ENCODE measurements at regions not wholly inside any gene's neighbourhood (a gene's known extent, or its start where the extent isn't known, plus 50 kb on each side); places are given as distances from the start of the nearest gene placed in this dataset.
A peak's percentile ranks its signal among the peaks of the same experiment; 100 is the strongest.

DNA sequence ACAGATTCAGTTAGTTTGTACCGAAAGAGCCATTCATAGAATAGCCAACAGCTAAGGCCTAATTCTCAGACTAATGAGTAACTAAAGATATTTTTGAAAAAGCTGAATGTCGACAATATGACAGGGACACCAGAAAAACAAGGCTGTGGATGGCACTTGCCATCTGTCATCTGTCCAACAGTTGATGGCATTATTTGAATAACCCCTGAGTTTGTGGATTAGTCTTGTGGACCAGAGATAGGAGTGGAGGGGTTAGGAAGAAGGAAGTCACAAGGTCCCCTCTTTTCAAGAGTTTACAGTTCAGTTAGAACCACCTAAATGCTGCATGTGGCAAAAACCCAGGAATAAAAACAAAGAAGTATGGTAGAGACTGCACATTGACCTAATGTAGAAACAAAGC is 356.5 kb upstream of the DUSP10 start:
- Histone ChIP-seq H3K4me1 (ENCODE audit: insufficient read depth) (0 out of 2 replicates have a peak, but pooled peaks cover 4% of the 10 kb centered on the region), H3K9me2 (ENCODE audit: insufficient read depth) (no peaks in the 10 kb centered on the region), H3F3A (ENCODE audit: insufficient read depth) (no peaks in the 10 kb centered on the region), H3K79me2 (ENCODE audit: insufficient read depth) (no peaks in the 10 kb centered on the region), H3K4me3 (no peak overlapping the region), H3K27me3 (replicated peaks; ENCODE audit: insufficient read depth) (no peaks in the 10 kb centered on the region), H3K27ac (no peak overlapping the region), H2AFZ (no peak overlapping the region), H3K9ac (no peak overlapping the region), H3K9me3 (ENCODE audit: low read depth) (no peaks in the 10 kb centered on the region), H3K36me3 (ENCODE audit: low read depth) (no peaks in the 10 kb centered on the region), H3K4me2 (ENCODE audit: unreplicated experiment) (no peak overlapping the region), H4K20me1 (ENCODE audit: insufficient read depth) (no peaks in the 10 kb centered on the region)
- in situ Hi-C loops (cut with MboI) = no loop called here
- DNase-seq = no peak
- 35 to 42% methylated on average over 2 of the region's 2 CpGs for WGBS, 2 experiments (ENCODE audit: low coverage in 1 of 2, low lambda C conversion rate in 2 of 2, missing lambda C conversion rate in 2 of 2)
- no peak for TF ChIP-seq EZH2phosphoT487 (IDR thresholded peaks at IDR 0.05; ENCODE audit: insufficient read depth, low read depth)
- no peak for TF ChIP-seq EZH2 (IDR thresholded peaks at IDR 0.05; ENCODE audit: insufficient read depth, poor library complexity, severe bottlenecking)

DNA sequence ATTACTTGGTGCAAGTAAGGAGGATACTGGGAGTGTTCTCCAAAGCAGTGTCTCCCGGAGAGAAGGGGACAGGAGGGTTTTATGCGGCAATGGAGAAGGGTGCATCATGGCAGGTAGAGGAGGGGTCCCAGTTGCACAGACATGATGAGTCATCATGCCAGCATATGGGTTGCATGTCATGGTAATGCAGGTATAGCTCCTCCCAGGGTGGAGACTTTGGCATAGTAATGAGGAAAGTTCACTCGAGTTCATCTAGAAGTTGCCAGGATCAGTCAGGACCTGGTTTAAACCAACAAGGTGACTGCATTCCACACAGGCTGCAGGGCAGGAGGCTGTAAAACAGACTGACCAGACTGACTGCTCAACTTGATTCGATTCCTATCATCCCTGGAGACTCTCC is 355.7 kb upstream of the DUSP10 start:
- H3K9me2 ChIP-seq (ENCODE audit: insufficient read depth) = no peaks in the 10 kb centered on the region
- 82 to 89% methylated on average over 4 of the region's 4 CpGs for WGBS, 2 experiments (ENCODE audit: low coverage in 1 of 2, low lambda C conversion rate in 2 of 2, missing lambda C conversion rate in 2 of 2)
- H3K36me3 ChIP-seq (ENCODE audit: low read depth) = no peaks in the 10 kb centered on the region
- in situ Hi-C loops (cut with MboI) = no loop called here
- no peak for TF ChIP-seq EZH2 (IDR thresholded peaks at IDR 0.05; ENCODE audit: insufficient read depth, poor library complexity, severe bottlenecking)
- no peak for TF ChIP-seq EZH2phosphoT487 (IDR thresholded peaks at IDR 0.05; ENCODE audit: insufficient read depth, low read depth)
- no peak overlapping the region for H3K9ac ChIP-seq
- no peak for DNase-seq
- H3F3A ChIP-seq (ENCODE audit: insufficient read depth) = no peaks in the 10 kb centered on the region
- no peak overlapping the region for H3K4me2 ChIP-seq (ENCODE audit: unreplicated experiment)
- 0 out of 2 replicates have a peak, but pooled peaks cover 4% of the 10 kb centered on the region for H3K4me1 ChIP-seq (ENCODE audit: insufficient read depth)
- no peaks in the 10 kb centered on the region for H3K27me3 ChIP-seq (replicated peaks; ENCODE audit: insufficient read depth)
- no peak overlapping the region for H2AFZ ChIP-seq
- H3K79me2 ChIP-seq (ENCODE audit: insufficient read depth) = no peaks in the 10 kb centered on the region
- H3K9me3 ChIP-seq (ENCODE audit: low read depth) = no peaks in the 10 kb centered on the region
- no peak overlapping the region for H3K4me3 ChIP-seq
- H3K27ac ChIP-seq = no peak overlapping the region
- H4K20me1 ChIP-seq (ENCODE audit: insufficient read depth) = no peaks in the 10 kb centered on the region

DNA sequence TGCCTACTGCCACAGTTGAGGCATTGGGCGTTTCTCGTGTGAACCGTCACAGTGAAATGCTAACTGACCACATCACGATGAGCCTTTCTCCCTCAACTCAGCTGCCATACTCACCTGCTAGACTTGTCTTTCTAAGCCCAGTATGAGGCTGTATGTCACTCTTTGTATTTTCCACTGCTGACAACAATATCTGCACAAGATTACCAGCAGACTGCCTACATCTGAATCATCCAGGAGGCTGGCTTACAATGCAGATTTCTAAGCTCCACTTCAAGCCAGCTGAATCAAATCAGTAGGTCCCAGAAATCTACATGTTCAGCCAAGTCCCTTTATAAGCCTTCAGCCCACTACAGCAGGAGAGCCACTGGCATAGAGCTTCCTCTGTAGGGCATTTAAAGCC is 355.0 kb upstream of the DUSP10 start:
- Histone ChIP-seq H3F3A (ENCODE audit: insufficient read depth) (no peaks in the 10 kb centered on the region), H3K27ac (no peak overlapping the region), H3K79me2 (ENCODE audit: insufficient read depth) (no peaks in the 10 kb centered on the region), H3K4me3 (no peak overlapping the region), H3K9ac (no peak overlapping the region), H3K4me2 (ENCODE audit: unreplicated experiment) (no peak overlapping the region), H3K27me3 (replicated peaks; ENCODE audit: insufficient read depth) (no peaks in the 10 kb centered on the region), H3K9me3 (ENCODE audit: low read depth) (no peaks in the 10 kb centered on the region), H3K36me3 (ENCODE audit: low read depth) (no peaks in the 10 kb centered on the region), H3K4me1 (ENCODE audit: insufficient read depth) (0 out of 2 replicates have a peak, but pooled peaks cover 4% of the 10 kb centered on the region), H2AFZ (no peak overlapping the region), H4K20me1 (ENCODE audit: insufficient read depth) (no peaks in the 10 kb centered on the region), H3K9me2 (ENCODE audit: insufficient read depth) (no peaks in the 10 kb centered on the region)
- WGBS, 2 experiments (ENCODE audit: low coverage in 1 of 2, low lambda C conversion rate in 2 of 2, missing lambda C conversion rate in 2 of 2) = 55 to 58% methylated on average over 4 of the region's 4 CpGs
- no peak for TF ChIP-seq EZH2phosphoT487 (IDR thresholded peaks at IDR 0.05; ENCODE audit: insufficient read depth, low read depth)
- TF ChIP-seq EZH2 (IDR thresholded peaks at IDR 0.05; ENCODE audit: insufficient read depth, poor library complexity, severe bottlenecking) = no peak
- in situ Hi-C loops (cut with MboI) = no loop called here
- DNase-seq = peak; percentile 44

DNA sequence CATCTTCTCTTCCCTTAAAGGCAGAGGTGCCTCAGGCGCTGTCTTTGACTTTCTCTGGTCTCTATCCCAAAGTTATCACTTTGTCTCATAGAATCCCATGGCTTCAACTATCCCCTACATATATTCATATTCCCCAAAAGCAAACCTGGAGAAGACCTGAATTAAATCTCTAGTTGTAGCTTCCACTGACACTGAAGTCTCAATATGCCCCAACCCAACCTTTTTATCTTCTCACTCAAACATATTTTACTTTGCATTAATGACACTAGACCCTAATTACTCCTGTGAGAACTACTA is 354.5 kb upstream of the DUSP10 start:
- H3K9me2 ChIP-seq (ENCODE audit: insufficient read depth) = no peaks in the 10 kb centered on the region
- no peaks in the 10 kb centered on the region for H3K27me3 ChIP-seq (replicated peaks; ENCODE audit: insufficient read depth)
- no peaks in the 10 kb centered on the region for H3K79me2 ChIP-seq (ENCODE audit: insufficient read depth)
- DNase-seq = no peak
- no peak overlapping the region for H3K9ac ChIP-seq
- no peaks in the 10 kb centered on the region for H3F3A ChIP-seq (ENCODE audit: insufficient read depth)
- in situ Hi-C loops (cut with MboI) = no loop called here
- no peak for TF ChIP-seq EZH2phosphoT487 (IDR thresholded peaks at IDR 0.05; ENCODE audit: insufficient read depth, low read depth)
- no peak for TF ChIP-seq EZH2 (IDR thresholded peaks at IDR 0.05; ENCODE audit: insufficient read depth, poor library complexity, severe bottlenecking)
- no peak overlapping the region for H2AFZ ChIP-seq
- no peaks in the 10 kb centered on the region for H4K20me1 ChIP-seq (ENCODE audit: insufficient read depth)
- H3K36me3 ChIP-seq (ENCODE audit: low read depth) = no peaks in the 10 kb centered on the region
- no peaks in the 10 kb centered on the region for H3K9me3 ChIP-seq (ENCODE audit: low read depth)
- WGBS, 2 experiments (ENCODE audit: low coverage in 1 of 2, low lambda C conversion rate in 2 of 2, missing lambda C conversion rate in 2 of 2) = 100% methylated on average over 1 of the region's 1 CpG
- H3K4me2 ChIP-seq (ENCODE audit: unreplicated experiment) = no peak overlapping the region
- no peak overlapping the region for H3K27ac ChIP-seq
- H3K4me1 ChIP-seq (ENCODE audit: insufficient read depth) = 0 out of 2 replicates have a peak, but pooled peaks cover 4% of the 10 kb centered on the region
- no peak overlapping the region for H3K4me3 ChIP-seq

Measured in GM23248 (cell line).